SU-DHL-6 (cell line): ENCODE measurements at regions not wholly inside any gene's neighbourhood (a gene's known extent, or its start where the extent isn't known, plus 50 kb on each side); places are given as distances from the start of the nearest gene placed in this dataset.

ENCODE experiments used
- H2AFZ ChIP-seq: fragments of 200-600 bp; sonication (generic); 2 replicates; pipeline ENCODE4 v1.6.1; 2014; ENCODE audit warnings: low read depth, mild to moderate bottlenecking, moderate library complexity, mixed read lengths, antibody characterized with exemption, low read length; ENCODE audit not compliant: severe bottlenecking
- H3F3A ChIP-seq: fragments of 200-600 bp; shearing (Covaris generic); 2 replicates; pipeline ENCODE4 v1.6.0; 2016; ENCODE audit warnings: antibody characterized with exemption, mild to moderate bottlenecking; ENCODE audit not compliant: insufficient read depth
- H3K27ac ChIP-seq: fragments of 200-600 bp; sonication (generic); 2 replicates; pipeline ENCODE4 v1.5.1; 2016; ENCODE audit warnings: low read depth, mild to moderate bottlenecking, low read length, moderate library complexity, mixed read lengths
- H3K27me3 ChIP-seq: fragments of 200-600 bp; sonication (generic), shearing (Covaris generic); 2 replicates; pipeline ENCODE4 v1.6.0; 2014; ENCODE audit warnings: mild to moderate bottlenecking, low read length
- H3K36me3 ChIP-seq: fragments of 200-600 bp; sonication (generic); 2 replicates; pipeline ENCODE4 v1.6.1; 2014; ENCODE audit warnings: mild to moderate bottlenecking, low read length, mixed read lengths
- H3K4me2 ChIP-seq: fragments of 300-600, 200-600 bp; shearing (Covaris generic), sonication (generic); 2 replicates; pipeline ENCODE4 v1.6.0; 2014; ENCODE audit warnings: low read length, low read depth, mild to moderate bottlenecking; ENCODE audit not compliant: poor library complexity, severe bottlenecking
- H3K4me3 ChIP-seq: fragments of 200-600 bp; sonication (generic); 2 replicates; pipeline ENCODE4 v1.5.1; 2014; ENCODE audit warnings: antibody characterized with exemption, low read length, mild to moderate bottlenecking, mixed read lengths; ENCODE audit not compliant: insufficient read depth, poor library complexity, severe bottlenecking
- H3K79me2 ChIP-seq: fragments of 200-600 bp; sonication (generic); 2 replicates; pipeline ENCODE4 v1.6.1; 2014; ENCODE audit warnings: mild to moderate bottlenecking, low read length, moderate library complexity; ENCODE audit not compliant: insufficient read depth
- H3K9ac ChIP-seq: fragments of 200-600 bp; sonication (generic); 2 replicates; pipeline ENCODE4 v1.7.0; 2014; ENCODE audit warnings: mild to moderate bottlenecking, low read length
- H3K9me2 ChIP-seq: fragments of 200-600 bp; sonication (generic); replicated peaks from 2 replicates; pipeline ENCODE4 v1.6.1; 2014; ENCODE audit warnings: low read length; ENCODE audit not compliant: insufficient read depth
- H3K9me3 ChIP-seq: fragments of 200-600 bp; sonication (generic); 2 replicates; pipeline ENCODE4 v1.6.1; 2014; ENCODE audit warnings: low read length, mixed read lengths; ENCODE audit not compliant: insufficient read depth
- H4K20me1 ChIP-seq: fragments of 200-600 bp; sonication (generic); 2 replicates; pipeline ENCODE4 v1.6.1; 2014; ENCODE audit warnings: low read depth, mild to moderate bottlenecking, antibody characterized with exemption, low read length, moderate library complexity, mixed read lengths
- EZH2phosphoT487 ChIP-seq: fragments of 200-600 bp; sonication (generic), shearing (Covaris generic); conservative IDR thresholded peaks from 2 replicates; pipeline ENCODE4 v1.6.1; 2018; ENCODE audit warnings: mild to moderate bottlenecking, antibody characterized with exemption, low read length, moderate library complexity, mixed read lengths
- TF ChIP-seq, protein P1 (sequence below): fragments of 200-600 bp; sonication (generic); IDR thresholded peaks from one replicate; pipeline ENCODE4 v1.5.1; 2017; ENCODE audit warnings: antibody characterized with exemption, mild to moderate bottlenecking, low read length, moderate library complexity; ENCODE audit not compliant: insufficient read depth, poor library complexity, severe bottlenecking

DNA sequence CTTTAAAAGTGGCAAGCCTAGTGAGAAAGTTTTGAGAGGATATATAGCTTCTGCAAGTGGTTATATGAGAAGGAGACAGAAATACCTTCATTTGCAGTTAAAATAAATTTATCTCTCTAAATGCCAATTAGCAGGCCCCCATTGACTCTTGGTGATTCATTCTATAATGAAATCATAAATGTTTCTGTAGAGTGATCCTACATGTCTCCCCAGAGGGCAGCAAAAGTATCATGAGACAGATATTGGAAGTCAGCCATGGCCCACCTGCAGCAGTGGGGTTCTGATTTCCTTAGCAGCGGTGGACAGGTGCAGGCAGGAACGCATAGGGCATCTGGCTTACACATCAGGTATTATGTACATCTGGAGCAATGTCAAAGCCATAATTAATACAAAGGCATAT is 385.4 kb upstream of the SLC10A2 start:
- no peak overlapping the region for H3K4me2 ChIP-seq
- no peaks in the 10 kb centered on the region for H3K79me2 ChIP-seq
- no peak for TF ChIP-seq EZH2phosphoT487
- TF ChIP-seq, protein P1, sequence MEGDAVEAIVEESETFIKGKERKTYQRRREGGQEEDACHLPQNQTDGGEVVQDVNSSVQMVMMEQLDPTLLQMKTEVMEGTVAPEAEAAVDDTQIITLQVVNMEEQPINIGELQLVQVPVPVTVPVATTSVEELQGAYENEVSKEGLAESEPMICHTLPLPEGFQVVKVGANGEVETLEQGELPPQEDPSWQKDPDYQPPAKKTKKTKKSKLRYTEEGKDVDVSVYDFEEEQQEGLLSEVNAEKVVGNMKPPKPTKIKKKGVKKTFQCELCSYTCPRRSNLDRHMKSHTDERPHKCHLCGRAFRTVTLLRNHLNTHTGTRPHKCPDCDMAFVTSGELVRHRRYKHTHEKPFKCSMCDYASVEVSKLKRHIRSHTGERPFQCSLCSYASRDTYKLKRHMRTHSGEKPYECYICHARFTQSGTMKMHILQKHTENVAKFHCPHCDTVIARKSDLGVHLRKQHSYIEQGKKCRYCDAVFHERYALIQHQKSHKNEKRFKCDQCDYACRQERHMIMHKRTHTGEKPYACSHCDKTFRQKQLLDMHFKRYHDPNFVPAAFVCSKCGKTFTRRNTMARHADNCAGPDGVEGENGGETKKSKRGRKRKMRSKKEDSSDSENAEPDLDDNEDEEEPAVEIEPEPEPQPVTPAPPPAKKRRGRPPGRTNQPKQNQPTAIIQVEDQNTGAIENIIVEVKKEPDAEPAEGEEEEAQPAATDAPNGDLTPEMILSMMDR = no peak
- no peak overlapping the region for H3K4me3 ChIP-seq
- no peaks in the 10 kb centered on the region for H3K9me2 ChIP-seq
- H3K36me3 ChIP-seq = no peaks in the 10 kb centered on the region
- no peaks in the 10 kb centered on the region for H3K27me3 ChIP-seq
- no peak overlapping the region for H3K9ac ChIP-seq
- H3K9me3 ChIP-seq = no peaks in the 10 kb centered on the region
- no peaks in the 10 kb centered on the region for H3F3A ChIP-seq
- no peak overlapping the region for H2AFZ ChIP-seq
- no peak overlapping the region for H3K27ac ChIP-seq
- no peaks in the 10 kb centered on the region; the same call in 1 of the 2 replicates for H4K20me1 ChIP-seq

DNA sequence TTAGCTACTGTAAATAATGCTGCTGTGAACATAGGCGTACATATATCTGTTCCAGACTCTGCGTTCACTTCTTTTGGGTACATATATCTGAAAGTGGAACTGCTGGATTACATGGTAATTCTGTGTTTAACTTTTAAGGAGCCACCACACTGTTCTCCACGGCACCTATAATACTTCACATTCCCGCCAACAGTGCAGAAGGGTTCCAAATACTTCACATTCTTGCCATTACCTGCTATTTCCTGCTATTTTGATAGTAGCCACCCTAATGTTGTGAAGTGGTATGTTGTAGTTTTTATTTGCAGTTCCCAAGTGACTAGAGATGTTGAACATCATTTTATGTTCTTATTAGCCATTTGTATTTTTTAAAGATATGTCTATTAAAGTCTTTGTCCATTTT is 377.4 kb upstream of the SLC10A2 start:
- Histone ChIP-seq H4K20me1 (no peaks in the 10 kb centered on the region), H3K27me3 (no peaks in the 10 kb centered on the region), H3K9ac (no peak overlapping the region), H3K36me3 (no peaks in the 10 kb centered on the region), H3F3A (no peaks in the 10 kb centered on the region), H3K4me2 (no peak overlapping the region), H3K9me3 (no peaks in the 10 kb centered on the region), H3K4me3 (no peak overlapping the region), H3K27ac (no peak overlapping the region), H2AFZ (no peak overlapping the region), H3K79me2 (no peaks in the 10 kb centered on the region), H3K9me2 (no peaks in the 10 kb centered on the region)
- TF ChIP-seq, protein P1 = no peak
- no peak for TF ChIP-seq EZH2phosphoT487

DNA sequence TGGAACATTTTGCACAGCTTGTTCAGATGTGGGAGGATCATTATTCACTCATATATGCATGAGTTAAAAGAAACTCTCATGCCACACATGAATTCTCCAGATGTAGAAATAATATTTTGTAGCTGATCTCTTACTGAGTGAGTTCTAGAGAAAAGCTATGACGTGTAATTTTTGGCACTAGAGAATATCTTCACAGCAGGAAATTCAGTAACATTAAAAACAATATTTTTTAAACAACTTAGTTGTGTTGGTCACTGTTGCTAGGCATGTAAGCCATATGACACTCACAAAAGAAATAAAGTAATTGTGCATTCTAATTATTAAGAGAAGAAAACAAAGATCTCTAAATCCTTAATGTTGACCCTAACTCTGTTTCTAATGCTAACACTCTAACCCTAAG is 371.4 kb upstream of the SLC10A2 start:
- Histone ChIP-seq H3K9me3 (no peaks in the 10 kb centered on the region), H2AFZ (no peak overlapping the region), H3K9ac (no peak overlapping the region), H4K20me1 (no peaks in the 10 kb centered on the region), H3K27me3 (no peaks in the 10 kb centered on the region), H3K27ac (no peak overlapping the region), H3K4me2 (no peak overlapping the region), H3K36me3 (no peaks in the 10 kb centered on the region), H3F3A (no peaks in the 10 kb centered on the region), H3K79me2 (no peaks in the 10 kb centered on the region), H3K9me2 (no peaks in the 10 kb centered on the region), H3K4me3 (no peak overlapping the region)
- TF ChIP-seq, protein P1 = no peak
- TF ChIP-seq EZH2phosphoT487 = no peak
